ENCODE measurements at regions not wholly inside any gene's neighbourhood (a gene's known extent, or its start where the extent isn't known, plus 50 kb on each side); places are given as distances from the start of the nearest gene placed in this dataset.

GRCh38 chr13:111912453-111912866, 154.5 kb upstream of the SOX1 start:
- Histone ChIP-seq H3K4me3 (ENCODE audit: extremely low read depth in 1 of 4, insufficient read depth in 2 of 4, low read depth in 3 of 4, low read length in 4 of 4) (no peak overlapping the region), H4K20me1 (replicated peaks in 1 of 2; ENCODE audit: control insufficient read depth in 1 of 2, insufficient read depth in 2 of 2, low read length in 2 of 2) (no peaks in the 10 kb centered on the region), H2AK5ac (ENCODE audit: low read depth, low read length) (no peak overlapping the region), H3K9me3 (ENCODE audit: insufficient read depth in 2 of 2, low read depth in 1 of 2, low read length in 1 of 2) (no peaks in the 10 kb centered on the region), H2BK12ac (ENCODE audit: low read depth, low read length) (no peak overlapping the region), H2BK15ac (ENCODE audit: low read length) (no peak overlapping the region), H3K27ac (ENCODE audit: low read depth, low read length) (no peak overlapping the region), H2BK120ac (replicated peaks; ENCODE audit: low read depth, low read length) (no peak overlapping the region), H2AFZ (ENCODE audit: low read length) (no peak overlapping the region), H3K9ac (replicated peaks in 1 of 4; ENCODE audit: extremely low read depth in 1 of 4, low read depth in 3 of 4, low read length in 3 of 4) (no peak overlapping the region), H3K79me2 (ENCODE audit: control insufficient read depth in 1 of 2, insufficient read depth in 2 of 2, low read length in 2 of 2) (no peaks in the 10 kb centered on the region), H4K8ac (ENCODE audit: extremely low read depth, insufficient read depth, low read length) (peak overlapping the region; percentile 16; the same call in 1 of the 2 replicates), H3K23me2 (ENCODE audit: low read depth, low read length) (no peaks in the 10 kb centered on the region), H3K4ac (replicated peaks; ENCODE audit: insufficient read length, low read depth, low read length) (no peak overlapping the region), H3K18ac (ENCODE audit: extremely low read depth, low read length) (no peak overlapping the region), H4K5ac (ENCODE audit: insufficient read length, low read depth, low read length) (no peak overlapping the region), H3K36me3 (ENCODE audit: control insufficient read depth in 2 of 4, insufficient read depth in 4 of 4, low read length in 3 of 4) (no peaks in the 10 kb centered on the region), H3K23ac (ENCODE audit: insufficient read length) (no peak overlapping the region), H3K4me1 (replicated peaks in 1 of 4; ENCODE audit: control insufficient read depth in 3 of 4, insufficient read depth in 4 of 4, low read length in 3 of 4) (no peaks in the 10 kb centered on the region), H2BK20ac (ENCODE audit: low read length) (no peak overlapping the region), H3K79me1 (ENCODE audit: low read depth, low read length) (no peaks in the 10 kb centered on the region), H4K91ac (replicated peaks; ENCODE audit: insufficient read length, low read length) (no peak overlapping the region), H3K4me2 (ENCODE audit: insufficient read depth in 1 of 2, low read depth in 2 of 2, low read length in 2 of 2) (no peak overlapping the region), H3K56ac (replicated peaks; ENCODE audit: insufficient read length, low read depth, low read length) (no peak overlapping the region), H3K27me3 (replicated peaks in 1 of 4; ENCODE audit: control insufficient read depth in 3 of 4, extremely low read depth in 1 of 4, insufficient read depth in 3 of 4, low read length in 3 of 4) (no peaks in the 10 kb centered on the region; a peak in 1 of 7 replicates), H3K14ac (ENCODE audit: insufficient read length) (no peak overlapping the region), H2BK5ac (ENCODE audit: low read depth, low read length) (no peak overlapping the region)
- POLR2A ChIA-PET (ENCODE audit: partially characterized antibody): no interaction called here
- WGBS, 2 experiments (ENCODE audit: extremely low coverage in 1 of 2, insufficient coverage in 1 of 2, insufficient read length in 1 of 2, insufficient replicate concordance in 2 of 2, low coverage in 1 of 2, low lambda C conversion rate in 2 of 2, missing lambda C conversion rate in 1 of 2): 93% methylated on average over 15 of the region's 16 CpGs; no CpG with 5 or more reads in 1 of the 2 experiments
- no peak for FAIRE-seq
- DNase-seq (ENCODE audit: low read depth in 1 of 2, low spot score in 2 of 2): peak in 1 of 2 experiments; percentile 16
- CTCF ChIA-PET (ENCODE audit: partially characterized antibody): no interaction called here
- TF ChIP-seq CBX8 (IDR thresholded peaks at IDR 0.05; ENCODE audit: borderline replicate concordance, low read depth, low read length) (no peak), ATF3 (IDR thresholded peaks at IDR 0.05; ENCODE audit: insufficient read depth, low read depth, low read length) (no peak), ZNF274 (IDR thresholded peaks at IDR 0.05; ENCODE audit: borderline replicate concordance, extremely low read depth, low read length) (no peak), CREB1 (IDR thresholded peaks at IDR 0.05) (no peak), CHD1 (IDR thresholded peaks at IDR 0.05; ENCODE audit: low read depth, low read length) (no peak), RBBP5 (IDR thresholded peaks at IDR 0.05; ENCODE audit: borderline replicate concordance, low read depth, low read length) (no peak), TAF7 (optimal IDR thresholded peaks at IDR 0.05; ENCODE audit: borderline replicate concordance, low read depth, low read length) (no peak), SP2 (IDR thresholded peaks at IDR 0.05; ENCODE audit: low read length) (no peak), MAFK (IDR thresholded peaks at IDR 0.05; ENCODE audit: low read depth, low read length) (no peak), RNF2 (IDR thresholded peaks at IDR 0.05; ENCODE audit: borderline replicate concordance, low read depth, low read length, missing control alignments, poor library complexity, severe bottlenecking) (no peak), CHD2 (IDR thresholded peaks at IDR 0.05; ENCODE audit: low read length) (no peak), SIRT6 (IDR thresholded peaks at IDR 0.05; ENCODE audit: low read length) (no peak), RFX5 (IDR thresholded peaks at IDR 0.05; ENCODE audit: borderline replicate concordance, low read depth, low read length) (no peak)
